ENCODE measurements at regions not wholly inside any gene's neighbourhood (a gene's known extent, or its start where the extent isn't known, plus 50 kb on each side); places are given as distances from the start of the nearest gene placed in this dataset. TPM values are rescaled to one million over a fixed set of nuclear protein-coding genes. Genes with fewer than 3 reads are reported as not detected.
"Not testable (repeated sequence)": the region's sequence is repeated elsewhere in the genome, so short reads cannot be mapped to it uniquely, and the experiment has no call there.

- no peak for DNase-seq
Observed at GRCh38 chr20:57108742-57109570, 157.5 kb downstream of the BMP7 start.

GRCh38 chr20:57109571-57109953 lies 156.9 kb downstream of the BMP7 start:
- no peak for DNase-seq

GRCh38 chr20:57110121-57111027 lies 156.1 kb downstream of the BMP7 start:
- DNase-seq: not testable (repeated sequence)

- no peak for DNase-seq
Observed at GRCh38 chr20:57111028-57111373, 155.4 kb downstream of the BMP7 start.

- DNase-seq: no peak
Observed at GRCh38 chr20:57112448-57112847, 154.0 kb downstream of the BMP7 start.

- no peak for DNase-seq
Observed at GRCh38 chr20:57114290-57115005, 152.0 kb downstream of the BMP7 start.

GRCh38 chr20:57117296-57117695 lies 149.1 kb downstream of the BMP7 start:
- DNase-seq: no peak

- DNase-seq: no peak
Observed at GRCh38 chr20:57118107-57118769, 148.2 kb downstream of the BMP7 start.

Small RNAs in the stretch of these regions (small RNA-seq; reads per million reads assigned to genes)
- not detected for gene RNU6-929P (ENCODE audit: low replicate concordance)
